NCI-H2196 (cell line): ENCODE measurements at regions not wholly inside any gene's neighbourhood (a gene's known extent, or its start where the extent isn't known, plus 50 kb on each side); places are given as distances from the start of the nearest gene placed in this dataset.
"Not testable (repeated sequence)": the region's sequence is repeated elsewhere in the genome, so short reads cannot be mapped to it uniquely, and the experiment has no call there.

Source experiments
- DNase-seq: peaks from one replicate; lab custom pipeline; 2025; ENCODE audit not compliant: unreplicated experiment; lab: John Stamatoyannopoulos, UW

DNA sequence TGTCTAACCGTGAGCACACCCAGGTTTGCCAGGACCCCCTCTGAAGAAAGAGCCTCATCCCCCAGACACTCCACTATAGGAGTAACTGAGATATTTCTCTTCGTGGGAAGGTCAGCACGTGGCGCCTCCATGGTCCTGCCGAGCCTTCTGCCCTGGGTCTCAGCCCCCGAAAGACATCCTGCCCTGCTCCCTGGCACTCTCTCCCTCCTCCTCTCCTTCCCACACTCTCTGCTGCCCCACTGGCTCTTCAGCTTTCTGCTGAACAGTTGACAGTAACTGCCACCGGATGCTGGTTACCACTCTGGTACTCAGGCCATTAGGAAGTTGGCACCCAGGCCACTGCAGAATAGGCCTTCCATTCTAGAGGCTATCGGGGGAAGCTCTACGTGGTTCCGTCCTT, 185.2 kb downstream of the UACA start:
- DNase-seq = no peak

DNA sequence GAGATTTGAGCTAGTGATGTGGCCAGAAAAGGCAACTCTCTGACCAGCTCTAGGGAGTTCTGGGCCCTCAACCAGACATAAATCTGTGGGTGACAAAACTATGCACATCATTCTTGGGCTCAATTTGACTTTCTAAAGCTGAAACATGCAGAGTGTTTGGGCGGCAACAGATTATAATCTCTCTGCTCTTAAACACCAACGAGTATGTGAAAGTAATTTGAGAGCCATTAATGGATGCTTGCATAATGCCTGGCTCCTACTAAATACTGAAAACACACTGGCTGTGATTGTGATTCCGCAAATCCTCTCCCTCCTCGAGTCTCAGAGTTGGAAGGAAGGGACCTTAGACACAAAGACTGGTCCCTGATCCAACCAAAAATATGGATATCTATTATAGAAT, 186.7 kb downstream of the UACA start:
- no peak for DNase-seq

DNA sequence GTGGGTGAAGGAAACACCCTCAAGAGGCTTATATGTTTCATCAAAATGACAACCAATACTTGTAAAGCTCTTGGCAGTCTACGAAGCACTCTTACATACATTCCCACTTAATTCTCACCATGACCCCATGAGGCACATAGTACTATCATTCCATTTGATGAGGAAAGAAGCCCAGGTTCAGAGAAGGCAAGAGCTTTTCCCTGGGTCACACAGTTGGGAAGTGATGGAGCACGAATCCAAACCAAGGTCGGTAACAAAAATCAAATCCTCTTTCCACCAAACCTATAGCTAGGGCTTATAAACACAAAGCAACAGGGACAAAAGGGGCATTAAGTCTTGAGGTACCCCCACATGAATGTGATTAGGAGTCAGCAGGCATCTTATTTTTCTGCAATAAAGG, 187.1 kb downstream of the UACA start:
- DNase-seq = no peak

DNA sequence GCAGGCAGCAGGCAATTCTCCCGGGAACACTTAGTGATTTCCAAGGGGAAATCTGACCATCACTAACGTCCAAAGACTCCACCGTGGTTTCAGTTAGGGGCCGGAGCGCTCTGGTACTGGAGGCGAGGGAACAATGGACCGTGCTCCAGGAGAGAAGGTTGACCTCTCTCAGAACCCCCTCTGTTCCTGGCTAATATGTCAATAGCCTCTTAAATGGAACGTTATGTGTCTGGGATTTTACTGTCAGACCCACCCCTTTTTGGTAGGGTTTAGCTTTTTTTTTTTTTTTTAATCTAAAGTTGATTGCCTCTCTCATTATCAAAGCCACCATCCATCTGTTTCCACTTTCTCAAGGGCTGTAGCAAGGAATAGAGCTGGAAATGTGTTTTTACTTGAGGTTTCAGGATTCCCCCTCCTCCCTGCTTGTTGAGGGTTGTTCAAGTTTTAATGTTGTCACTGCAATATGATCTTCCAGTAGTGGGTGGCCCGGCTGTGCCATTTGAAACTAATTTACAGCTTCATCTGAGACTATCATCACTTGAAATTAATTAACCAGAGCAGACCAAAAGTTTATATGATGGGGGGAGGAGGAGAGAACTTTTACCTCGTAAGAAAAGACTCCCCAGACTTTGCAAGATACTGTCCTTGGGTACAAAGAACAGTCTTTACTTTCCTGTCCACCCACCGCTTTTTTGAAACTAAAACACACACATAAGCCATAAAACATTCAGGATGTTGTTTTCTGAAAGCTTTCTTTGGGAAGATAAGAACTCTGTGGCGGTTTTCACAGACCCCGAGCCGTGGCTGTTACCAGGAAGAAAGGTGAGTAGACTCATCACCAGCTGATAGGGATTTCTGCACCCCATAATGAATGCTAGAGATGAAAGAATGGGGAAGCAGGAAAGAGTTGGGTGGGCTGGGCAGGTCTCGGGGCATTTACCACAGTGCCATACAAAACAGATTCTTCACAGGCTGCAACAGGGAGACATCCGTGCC, 187.8 kb downstream of the UACA start:
- no peak for DNase-seq

DNA sequence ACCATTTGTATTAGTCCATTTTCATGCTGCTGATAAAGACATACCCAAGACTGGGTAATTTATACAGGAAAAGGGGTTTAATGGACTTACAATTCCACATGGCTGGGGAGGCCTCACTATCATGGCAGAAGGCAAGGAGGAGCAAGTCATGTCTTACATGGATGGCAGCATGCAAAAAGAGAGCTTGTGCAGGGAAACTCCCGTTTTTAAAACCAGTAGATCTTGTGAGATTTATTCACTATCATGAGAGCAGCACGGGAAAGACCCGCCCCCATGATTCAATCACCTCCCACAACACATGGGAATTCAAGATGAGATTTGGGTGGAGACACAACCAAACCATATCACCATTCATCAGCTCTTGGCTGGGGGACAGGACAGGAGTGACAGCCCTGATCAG, 189.0 kb downstream of the UACA start:
- DNase-seq = not testable (repeated sequence)

DNA sequence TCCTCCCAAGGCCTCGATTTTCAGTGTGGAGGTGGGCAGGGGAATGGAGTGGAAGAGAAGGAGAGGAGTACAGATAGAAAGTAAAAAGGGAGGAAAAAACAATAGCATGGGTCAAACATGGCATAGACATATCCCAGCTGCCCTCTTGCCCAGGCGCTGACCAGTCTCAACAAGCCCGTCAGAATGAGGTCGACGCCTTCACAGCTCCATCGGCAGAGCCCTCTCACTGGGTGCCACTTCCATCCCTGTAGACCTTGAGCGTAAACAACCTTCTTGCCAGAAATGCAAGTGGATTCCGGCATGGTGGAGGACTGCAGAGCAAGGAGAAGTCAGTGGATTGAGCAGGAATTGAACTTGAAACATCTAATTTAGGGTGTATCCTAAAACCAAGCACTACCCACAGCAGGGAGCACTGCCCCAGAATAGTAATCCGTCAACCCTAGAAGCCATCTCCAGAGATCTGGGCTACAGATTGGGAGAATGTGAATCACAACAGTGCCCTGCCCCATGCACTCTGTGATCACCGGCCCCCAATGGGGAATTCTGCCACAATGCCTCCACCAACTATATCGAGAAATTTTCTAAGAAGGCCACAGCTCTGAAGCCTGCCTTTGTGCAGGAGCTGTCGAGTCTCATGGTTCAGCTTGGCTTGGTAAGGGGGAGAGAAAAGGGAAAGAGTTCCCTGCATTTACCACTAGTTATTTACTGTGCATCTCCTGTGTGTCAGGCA, 190.1 kb downstream of the UACA start:
- no peak for DNase-seq

DNA sequence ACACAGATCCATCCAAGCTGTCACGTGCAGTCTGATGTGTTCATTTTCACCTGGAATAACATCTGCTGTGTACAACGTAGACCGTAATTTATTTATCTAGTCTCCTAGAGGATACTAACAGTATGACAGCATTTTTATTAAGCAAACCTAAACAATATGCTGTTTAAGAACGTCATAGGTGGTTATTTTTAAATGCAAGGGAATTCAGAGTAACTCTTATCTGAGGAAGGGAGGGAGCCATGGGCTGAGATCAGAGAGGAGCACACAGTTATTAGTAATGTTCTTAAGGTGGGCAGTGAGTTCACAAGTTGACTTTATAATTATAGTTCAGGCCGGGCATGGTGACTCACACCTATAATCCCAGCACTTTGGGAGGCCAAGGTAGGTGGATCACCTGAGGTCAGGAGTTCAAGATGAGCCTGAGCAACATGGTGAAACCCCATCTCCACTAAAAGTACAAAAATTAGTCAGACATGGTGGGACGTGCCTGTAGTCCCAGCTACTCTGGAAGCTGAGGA, 193.6 kb downstream of the UACA start:
- no peak for DNase-seq

DNA sequence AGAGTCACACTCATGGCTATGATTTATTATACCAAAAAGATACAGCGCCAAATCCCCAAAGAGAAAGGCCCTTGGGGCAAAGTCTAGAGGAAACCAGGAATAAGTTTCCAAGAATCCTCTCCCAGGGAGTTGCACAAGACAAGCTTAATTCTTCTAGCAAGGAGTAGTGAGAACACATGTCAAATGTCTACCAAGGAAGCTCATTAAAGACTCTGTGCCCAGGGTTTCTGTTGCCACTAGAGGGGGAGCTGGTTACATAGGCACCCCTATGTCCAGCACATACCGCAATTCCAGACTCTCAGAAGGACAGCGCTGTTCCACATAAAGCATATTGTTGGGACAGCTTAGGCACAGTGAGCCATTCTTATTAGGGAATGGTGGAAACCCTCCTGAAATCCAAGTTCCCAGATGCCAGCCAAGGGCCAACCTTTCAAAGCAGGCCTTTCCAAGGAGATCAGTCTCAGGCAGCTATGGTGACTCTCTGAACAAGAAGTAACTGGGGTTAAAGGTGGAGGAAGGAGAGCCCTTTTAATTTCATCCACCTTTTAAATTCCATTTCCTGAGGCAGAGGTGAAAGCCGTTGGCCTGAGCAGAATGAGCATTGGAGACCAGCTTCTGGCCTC, 194.2 kb downstream of the UACA start:
- no peak for DNase-seq

DNA sequence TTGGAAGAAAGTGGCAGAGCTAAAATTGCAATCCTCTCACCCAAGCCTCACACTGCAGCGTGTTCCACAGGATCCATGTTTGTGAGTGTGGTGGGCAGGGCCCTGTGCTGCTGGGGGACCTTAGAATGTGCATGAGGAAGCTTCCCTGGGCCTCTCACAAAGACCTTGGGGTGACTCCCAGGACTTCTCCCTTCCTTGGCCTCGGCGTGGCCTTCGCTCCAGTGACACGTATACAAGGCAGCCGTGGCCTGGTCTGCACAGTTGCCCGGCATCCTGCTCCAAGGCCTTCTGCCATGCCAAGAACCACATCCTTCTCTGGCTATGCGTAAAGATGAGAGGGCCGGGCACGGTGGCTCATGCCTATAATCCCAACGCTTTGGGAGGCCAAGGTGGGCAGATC, 196.4 kb downstream of the UACA start:
- DNase-seq = no peak

DNA sequence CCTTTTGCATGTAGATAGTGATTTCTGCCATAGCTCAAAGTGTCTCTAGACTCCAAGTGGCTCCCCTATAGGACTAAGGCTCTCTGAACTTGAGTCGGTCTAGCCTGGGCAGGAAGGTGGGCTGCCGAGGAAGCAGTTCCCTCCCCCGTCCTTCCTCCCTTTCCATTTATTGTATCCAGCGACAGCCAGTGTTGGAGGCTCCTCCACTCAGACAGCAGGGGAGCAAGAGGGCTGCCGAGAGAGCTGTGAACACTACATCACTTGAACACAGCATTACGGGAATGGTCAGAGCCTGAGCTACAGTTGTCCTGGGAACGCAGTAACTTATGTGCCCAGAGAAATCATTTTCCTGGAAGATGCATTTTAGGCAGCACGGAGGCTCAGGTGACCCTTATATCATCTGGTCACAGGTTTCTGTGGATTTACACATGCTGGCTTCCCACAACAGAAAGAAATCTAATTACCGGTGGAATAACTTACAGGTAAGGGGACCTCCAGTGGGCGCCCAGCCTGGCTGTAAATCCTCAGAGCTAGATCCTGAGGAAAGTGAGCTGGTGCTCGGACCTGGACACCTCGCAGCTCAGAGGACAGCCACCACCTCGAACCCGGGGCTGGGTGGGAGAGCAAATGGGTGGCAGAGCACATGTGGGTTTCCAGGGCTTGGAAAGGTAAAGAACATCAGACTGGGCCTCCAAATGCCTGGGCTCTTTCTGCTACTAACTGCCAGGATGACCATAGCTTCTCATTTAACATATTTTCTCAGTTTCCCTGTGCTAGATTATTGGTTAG, 197.1 kb downstream of the UACA start:
- no peak for DNase-seq

DNA sequence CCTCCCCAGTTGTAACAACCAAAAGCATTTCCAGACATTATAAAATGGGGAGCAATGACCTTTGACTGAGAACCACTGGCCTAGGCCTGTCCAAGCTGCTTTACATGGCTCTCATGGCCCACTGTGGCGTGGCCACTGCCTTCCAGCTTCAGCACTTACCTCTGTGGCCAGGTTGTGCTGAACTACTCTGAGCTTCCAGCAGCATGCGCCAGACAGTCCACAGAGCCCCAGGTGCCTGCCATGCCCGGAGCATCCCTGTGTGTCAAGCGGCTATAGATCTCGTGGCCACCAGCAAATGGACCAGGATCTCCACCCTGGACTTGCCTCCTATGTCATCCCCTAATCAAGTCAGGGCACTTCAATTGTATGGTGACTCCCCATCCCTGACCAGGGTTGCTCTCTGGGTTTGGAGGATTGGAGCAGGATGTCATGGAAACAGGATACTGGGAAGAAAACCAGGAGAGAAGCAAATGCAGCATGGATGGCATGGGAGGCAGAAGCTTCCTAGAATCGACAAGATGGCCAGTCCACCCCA, 199.7 kb downstream of the UACA start:
- DNase-seq = no peak

DNA sequence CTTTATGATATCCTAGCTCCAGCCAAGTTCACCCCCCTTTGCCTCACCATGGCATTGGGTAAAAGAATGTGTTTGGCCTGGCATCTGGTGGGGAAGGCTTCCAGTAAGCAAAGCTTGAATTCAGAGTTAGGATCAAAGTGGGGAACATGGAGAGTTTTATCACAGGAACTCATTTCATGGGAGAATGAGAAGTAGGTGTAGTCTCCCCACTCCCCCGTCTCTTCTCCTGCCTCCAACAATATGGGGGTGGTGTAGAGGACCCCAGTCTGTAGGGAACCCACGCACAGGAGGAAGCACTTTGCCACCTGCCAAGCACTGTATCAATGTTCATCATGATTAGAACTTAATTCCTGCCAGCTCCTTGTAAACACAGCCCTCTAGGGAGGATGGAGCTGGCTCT, 200.5 kb downstream of the UACA start:
- DNase-seq = no peak

DNA sequence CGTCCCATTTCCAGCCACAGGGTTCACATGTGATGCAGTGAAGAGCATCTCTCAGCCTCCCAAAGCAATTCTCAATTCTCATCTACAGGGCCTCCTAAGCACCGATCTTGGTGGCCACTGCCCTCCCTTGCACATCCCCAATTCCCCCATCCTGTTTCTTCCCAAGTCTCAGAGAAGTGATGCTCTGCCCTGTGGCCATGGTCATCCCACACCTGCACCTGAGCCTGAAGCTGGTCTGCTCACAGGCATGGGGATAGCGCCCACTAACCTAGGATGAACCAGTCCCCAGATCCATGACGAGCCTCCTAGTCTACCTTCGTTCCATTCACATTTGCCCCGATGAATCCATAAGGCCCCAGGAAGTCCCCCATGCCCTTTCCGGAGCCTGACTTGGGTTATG, 201.5 kb downstream of the UACA start:
- DNase-seq = no peak

DNA sequence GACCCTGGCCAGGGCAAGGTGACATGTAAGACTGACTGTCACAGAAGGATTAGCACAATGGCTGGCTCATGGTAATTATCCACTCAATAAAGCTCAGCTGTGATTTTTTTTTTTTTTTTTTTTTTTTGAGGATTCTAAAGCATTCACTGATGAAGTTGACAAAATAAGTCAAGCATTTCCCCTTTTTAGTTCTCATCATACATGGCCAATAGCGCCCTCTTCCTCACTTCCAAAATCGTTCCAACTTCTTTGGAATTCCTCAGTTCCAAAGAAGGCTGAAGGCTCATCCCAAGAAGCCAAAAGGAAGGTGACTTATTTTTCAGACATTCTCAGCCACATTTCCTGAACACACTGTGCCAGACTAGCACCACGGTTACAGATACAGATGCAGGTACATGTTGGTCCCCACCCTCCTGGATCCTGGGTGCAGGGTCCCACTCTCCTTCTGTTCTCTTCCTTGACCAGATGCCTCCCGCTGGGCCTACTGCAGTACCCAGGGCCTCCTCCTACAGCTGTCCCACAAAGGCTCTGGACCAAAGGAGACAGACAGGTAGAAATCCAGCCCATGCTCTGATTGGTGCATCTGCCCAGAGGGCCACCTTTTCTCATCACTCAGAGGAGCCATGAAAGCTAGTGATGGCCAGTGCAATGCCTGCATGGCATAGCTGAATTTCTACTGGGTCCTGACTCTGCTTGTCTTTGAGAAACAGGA, 202.6 kb downstream of the UACA start:
- DNase-seq = no peak

DNA sequence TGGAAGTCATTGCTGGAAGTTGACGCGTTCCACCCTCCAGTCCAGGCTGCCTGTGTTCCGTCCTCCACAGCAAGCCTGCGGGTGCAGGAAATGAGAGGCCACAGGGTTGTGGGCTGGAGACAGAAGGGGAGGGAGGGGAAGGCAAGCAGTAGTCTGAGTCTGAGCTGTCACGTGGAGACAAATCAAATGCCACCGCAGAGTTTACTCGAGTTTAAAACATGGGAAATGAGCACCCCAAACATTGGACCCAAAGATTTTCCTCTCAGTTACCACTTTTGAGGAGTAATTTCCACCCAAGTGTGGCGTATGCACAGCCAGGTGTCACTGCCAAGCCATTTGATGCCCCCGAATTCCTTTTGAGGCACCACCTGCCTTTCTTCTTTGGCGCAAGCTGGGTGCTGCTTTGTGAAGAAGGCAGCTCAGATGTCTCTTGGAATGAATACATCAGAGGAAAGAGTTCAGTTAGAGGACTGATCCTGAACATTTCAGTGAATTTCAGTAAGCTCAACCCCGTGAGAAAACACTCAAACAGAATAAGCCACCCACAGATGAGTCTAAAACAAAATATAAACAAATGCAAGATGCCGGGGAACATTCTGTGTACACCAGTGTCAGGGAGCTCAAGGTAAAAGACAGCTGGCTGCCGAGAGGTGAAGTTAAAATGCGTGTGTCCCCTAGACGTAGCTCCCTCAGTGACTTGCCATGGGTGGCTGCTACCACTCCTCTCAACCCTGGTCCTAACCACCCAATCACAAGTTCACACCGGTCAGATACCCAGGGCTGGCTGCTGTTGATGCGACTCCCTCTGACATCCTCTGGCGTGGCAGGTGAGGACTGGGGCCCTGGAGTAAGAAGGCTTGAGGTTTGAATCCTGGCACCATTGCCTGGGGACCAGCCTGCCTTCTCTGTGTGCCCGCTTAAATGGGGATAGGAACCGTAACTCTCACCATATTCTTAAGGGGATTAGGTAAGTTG, 203.8 kb downstream of the UACA start:
- DNase-seq = no peak

DNA sequence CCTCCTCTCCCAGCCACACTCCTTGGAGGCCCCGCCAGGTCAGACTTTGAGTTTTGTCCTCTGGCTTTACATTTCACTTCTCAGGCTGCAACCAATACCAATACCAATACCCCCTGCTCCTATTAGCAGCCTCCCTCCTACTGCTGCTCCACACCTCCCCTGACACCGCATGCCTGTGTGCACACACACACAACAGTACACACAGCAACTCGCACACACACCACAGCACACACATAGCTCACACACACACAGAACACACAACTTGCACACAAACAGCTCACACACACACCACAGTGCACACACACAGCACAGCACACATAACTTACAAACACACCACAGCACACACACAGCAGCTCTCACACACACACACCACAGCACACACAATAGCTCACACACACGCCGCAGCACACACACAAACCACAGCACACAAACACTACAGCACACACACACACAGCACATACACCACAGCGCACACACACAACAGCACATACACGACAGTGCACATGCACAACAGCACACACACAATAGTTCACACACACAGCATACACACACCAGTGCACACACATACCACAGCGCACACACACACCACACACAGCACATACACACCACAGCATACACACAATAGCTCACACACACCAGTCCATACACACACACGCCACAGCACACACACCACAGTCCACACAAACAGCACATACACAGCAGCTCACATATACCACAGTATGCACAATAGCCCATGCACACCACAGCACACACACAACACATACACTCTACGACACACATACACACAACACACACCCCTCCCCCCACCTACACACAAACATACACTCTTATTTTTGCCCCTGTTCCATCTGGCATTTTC, 204.7 kb downstream of the UACA start:
- no peak for DNase-seq

DNA sequence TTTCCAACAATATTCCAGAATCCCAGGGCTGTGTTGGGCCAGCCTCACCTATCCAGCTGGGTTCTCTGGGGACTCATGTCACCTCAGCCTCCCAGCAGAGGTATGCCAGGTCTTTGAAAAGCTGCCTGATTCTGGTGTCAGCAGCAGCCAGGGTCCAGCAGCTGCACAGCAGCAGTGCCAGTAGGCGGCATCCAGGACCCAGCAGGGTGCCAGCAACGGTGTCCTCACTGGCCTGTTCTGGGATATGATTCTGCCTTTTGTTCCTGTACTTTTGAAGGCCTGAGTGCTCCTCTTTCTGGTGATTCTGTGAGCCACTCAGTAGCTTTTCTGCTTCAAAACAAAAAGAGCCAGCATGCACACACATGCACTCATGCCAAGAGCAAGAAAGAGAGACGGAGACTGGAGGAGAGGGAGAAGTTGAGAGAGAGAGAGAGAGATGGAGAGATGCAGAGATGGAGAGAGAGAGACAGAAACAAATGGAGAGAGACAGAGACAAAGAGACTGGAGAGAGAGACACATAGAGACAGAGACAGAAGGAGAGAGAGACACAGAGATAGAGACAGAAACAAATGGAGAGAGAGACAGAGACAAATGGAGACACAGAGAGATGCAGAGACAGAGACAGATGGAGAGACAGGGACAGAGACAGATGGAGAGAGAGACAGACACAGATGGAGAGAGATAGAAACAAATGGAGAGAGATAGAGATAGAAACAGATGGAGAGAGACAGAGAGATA, 205.7 kb downstream of the UACA start:
- DNase-seq = peak; percentile 15
